ENCODE measurements at regions not wholly inside any gene's neighbourhood (a gene's known extent, or its start where the extent isn't known, plus 50 kb on each side); places are given as distances from the start of the nearest gene placed in this dataset.

- DNase-seq = no peak
Measured at GRCh38 chrX:124529786-124530185, 183.4 kb downstream of the SH2D1A start.

GRCh38 chrX:124530803-124531202 is 184.4 kb downstream of the SH2D1A start:
- no peak for DNase-seq

GRCh38 chrX:124534536-124534935 is 188.2 kb downstream of the SH2D1A start:
- DNase-seq = no peak

GRCh38 chrX:124540474-124540873 is 194.1 kb downstream of the SH2D1A start:
- no peak for DNase-seq

GRCh38 chrX:124548571-124548970 is 202.2 kb downstream of the SH2D1A start:
- DNase-seq = no peak

- DNase-seq = no peak
Measured at GRCh38 chrX:124555036-124555595, 208.8 kb downstream of the SH2D1A start.

- DNase-seq = no peak
Measured at GRCh38 chrX:124557976-124558375, 211.6 kb downstream of the SH2D1A start.

GRCh38 chrX:124573468-124573867 is 227.1 kb downstream of the SH2D1A start:
- DNase-seq = no peak

GRCh38 chrX:124592744-124593143 is 246.4 kb downstream of the SH2D1A start:
- no peak for DNase-seq

GRCh38 chrX:124594017-124594651 is 247.8 kb downstream of the SH2D1A start:
- DNase-seq = no peak

- no peak for DNase-seq
Measured at GRCh38 chrX:124605511-124605910, 259.1 kb downstream of the SH2D1A start.

GRCh38 chrX:124606724-124607123 is 260.4 kb downstream of the SH2D1A start:
- DNase-seq = no peak

- no peak for DNase-seq
Measured at GRCh38 chrX:124619710-124620109, 273.3 kb downstream of the SH2D1A start.

- DNase-seq = no peak
Measured at GRCh38 chrX:124634363-124634762, 288.0 kb downstream of the SH2D1A start.

- no peak for DNase-seq
Measured at GRCh38 chrX:124641737-124642491, 295.6 kb downstream of the SH2D1A start.

- no peak for DNase-seq
Measured at GRCh38 chrX:124646403-124646802, 300.0 kb downstream of the SH2D1A start.

GRCh38 chrX:124651031-124651430 is 304.7 kb downstream of the SH2D1A start:
- no peak for DNase-seq

- no peak for DNase-seq
Measured at GRCh38 chrX:124665621-124666400, 319.4 kb downstream of the SH2D1A start.

- no peak for DNase-seq
Measured at GRCh38 chrX:124679199-124679598, 332.8 kb downstream of the SH2D1A start.

- DNase-seq = no peak
Measured at GRCh38 chrX:124680287-124680686, 333.9 kb downstream of the SH2D1A start.

- no peak for DNase-seq
Measured at GRCh38 chrX:124690495-124690894, 344.1 kb downstream of the SH2D1A start.

GRCh38 chrX:124699876-124700275 is 353.5 kb downstream of the SH2D1A start:
- no peak for DNase-seq

GRCh38 chrX:124717537-124717936 is 371.2 kb downstream of the SH2D1A start:
- DNase-seq = no peak

- no peak for DNase-seq
Measured at GRCh38 chrX:124719060-124719459, 372.7 kb downstream of the SH2D1A start.

All from stimulated activated naive CD4-positive, alpha-beta T cell (primary cell).